K562 (cell line): ENCODE measurements at regions not wholly inside any gene's neighbourhood (a gene's known extent, or its start where the extent isn't known, plus 50 kb on each side); places are given as distances from the start of the nearest gene placed in this dataset.

Experiments
- ATAC-seq: fragments of 200-7000 bp; cut with Tn5 transposase; 3 replicates; pipeline ENCODE4 v1.9.1; 2020; ENCODE audit warnings: moderate library complexity
- BruUV-seq: library from RNA; stranded (reverse); fragments of 400-500 nt; replicated peaks from 2 replicates; lab custom pipeline; 2021; lab: Mats Ljungman, UMichigan
- CTCF ChIA-PET: fragments of 300-600 bp; formaldehyde crosslinking; extraction: SDS; loops from one replicate; lab custom pipeline; 2021; ENCODE audit warnings: low intra/inter-chr PET ratio; lab: Yijun Ruan, JAX
- POLR2A ChIA-PET: fragments of 300-600, 350-650 bp; sonication (Branson Sonifier 250); formaldehyde crosslinking; extraction: SDS; loops from one replicate; lab custom pipeline; 2021; ENCODE audit warnings: antibody characterized with exemption, inconsistent platforms; lab: Yijun Ruan, JAX
- DNase-seq, 4 experiments: peaks; one replicate each; pipeline versions ENCODE4 v3.0.0 to v3.0.0-alpha.2; 2011 to 2018; ENCODE audit warnings: low spot score in 3 of 4, mixed read lengths in 3 of 4; ENCODE audit errors: extremely low read depth in 1 of 4
- FAIRE-seq: peaks from 2 replicates; lab custom pipeline; 2011; peaks lifted over from hg19 to GRCh38; lab: Jason Lieb, UNC
- H2AFZ ChIP-seq: 2 replicates; pipeline ENCODE4 v1.6.0; 2011; ENCODE audit warnings: low read depth, low read length, control low read depth, inconsistent platforms
- H3K27ac ChIP-seq: fragments of 200-600 bp; 3 replicates; pipeline ENCODE4 v1.8.0; 2011; ENCODE audit warnings: low read depth, mild to moderate bottlenecking, control low read depth, inconsistent platforms, low read length, moderate library complexity, mixed read lengths; ENCODE audit errors: extremely low read depth
- H3K27me3 ChIP-seq, 2 experiments: fragments of 300-600 bp in 1 of 2; 2 replicates in 1 of 2; 3 replicates in 1 of 2; pipeline versions ENCODE4 v1.6.0 to v1.8.0; 2011; ENCODE audit warnings: inconsistent platforms in 2 of 2, low read length in 2 of 2, mild to moderate bottlenecking in 1 of 2, mixed read lengths in 1 of 2, moderate library complexity in 1 of 2; ENCODE audit not compliant: control insufficient read depth in 2 of 2, insufficient read depth in 2 of 2
- H3K36me3 ChIP-seq: fragments of 300-600 bp; 3 replicates; pipeline ENCODE4 v1.8.0; 2011; ENCODE audit warnings: mild to moderate bottlenecking, low read length, inconsistent platforms; ENCODE audit not compliant: control insufficient read depth, insufficient read depth
- H3K4me1 ChIP-seq, 2 experiments: fragments of 200-600 bp in 1 of 2; replicated peaks in 1 of 2; 2 replicates in 1 of 2; 3 replicates in 1 of 2; pipeline versions ENCODE4 v1.5.1 to v1.8.0; 2011; ENCODE audit warnings: inconsistent platforms in 2 of 2, low read length in 2 of 2, mild to moderate bottlenecking in 1 of 2, mixed read lengths in 1 of 2, moderate library complexity in 1 of 2; ENCODE audit not compliant: control insufficient read depth in 2 of 2, insufficient read depth in 2 of 2
- H3K4me2 ChIP-seq: 2 replicates; pipeline ENCODE4 v1.6.1; 2011; ENCODE audit warnings: low read length, control low read depth, inconsistent platforms, mixed read lengths; ENCODE audit not compliant: insufficient read depth
- H3K4me3 ChIP-seq: fragments of 200-600 bp; sonication (generic), shearing (Covaris generic); 2 replicates; pipeline ENCODE4 v1.5.1; 2016; ENCODE audit warnings: control low read depth, inconsistent platforms
- H3K79me2 ChIP-seq: fragments of 200-600 bp; 3 replicates; pipeline ENCODE4 v1.8.0; 2011; ENCODE audit warnings: low read length, inconsistent platforms; ENCODE audit not compliant: control insufficient read depth, insufficient read depth
- H3K9ac ChIP-seq, 2 experiments: 2 replicates each; pipeline versions ENCODE4 v1.6.0 to v1.6.1; 2011; ENCODE audit warnings: low read depth in 2 of 2, low read length in 2 of 2, control low read depth in 1 of 2, inconsistent platforms in 1 of 2, mild to moderate bottlenecking in 1 of 2, mixed read lengths in 1 of 2; ENCODE audit not compliant: insufficient read depth in 1 of 2
- H3K9me1 ChIP-seq: one replicate; pipeline ENCODE4 v1.6.0; 2011; ENCODE audit warnings: inconsistent platforms, mild to moderate bottlenecking, low read length, moderate library complexity; ENCODE audit not compliant: control insufficient read depth, insufficient read depth
- H3K9me3 ChIP-seq: replicated peaks from 2 replicates; pipeline ENCODE4 v1.5.1; 2011; ENCODE audit warnings: low read depth, low read length, inconsistent platforms; ENCODE audit not compliant: control insufficient read depth, insufficient read depth
- H4K20me1 ChIP-seq: replicated peaks from 2 replicates; pipeline ENCODE4 v1.6.1; 2011; ENCODE audit warnings: low read length, inconsistent platforms, mixed read lengths; ENCODE audit not compliant: control insufficient read depth, insufficient read depth
- BDP1 ChIP-seq: IDR thresholded peaks from 3 replicates; pipeline ENCODE4 v1.6.1; 2011; ENCODE audit not compliant: insufficient read length, insufficient read depth
- BRD4 ChIP-seq: fragments of 200-600 bp; sonication (generic); IDR thresholded peaks from 2 replicates; pipeline ENCODE4 v1.6.1; 2017; ENCODE audit warnings: inconsistent platforms
- BRF2 ChIP-seq: IDR thresholded peaks from 3 replicates; pipeline ENCODE4 v1.6.1; 2011; ENCODE audit warnings: borderline replicate concordance, mild to moderate bottlenecking; ENCODE audit not compliant: insufficient read length, insufficient read depth
- CREB3L1 ChIP-seq: fragments of 450-650 bp; IDR thresholded peaks from 2 replicates; pipeline ENCODE4 v1.6.1; 2014; ENCODE audit warnings: low read depth, mild to moderate bottlenecking, moderate library complexity, borderline replicate concordance
- TEAD1 ChIP-seq, 2 experiments: fragments of 450-650 bp in 1 of 2; sonication (generic) in 1 of 2; formaldehyde crosslinking; IDR thresholded peaks; 2 replicates each; pipeline versions ENCODE4 v1.4.0 to v1.8.0; 2020 to 2022; ENCODE audit warnings: mild to moderate bottlenecking in 2 of 2, missing genetic modification reagents in 1 of 2
- TFE3 ChIP-seq: fragments of 450-650 bp; formaldehyde crosslinking; IDR thresholded peaks from 2 replicates; pipeline ENCODE4 v1.4.0; 2020; ENCODE audit warnings: mild to moderate bottlenecking, mixed read lengths
- THRB ChIP-seq: fragments of 450-650 bp; formaldehyde crosslinking; conservative IDR thresholded peaks from 2 replicates; pipeline ENCODE4 v1.4.0; 2022; ENCODE audit warnings: mild to moderate bottlenecking, missing genetic modification characterization
- WGBS: fragments of 100-300 bp; shearing (Covaris generic); methylation state at CpG from one replicate; pipeline ENCODE4 v1.1.6; 2016; ENCODE audit warnings: low coverage, mixed read lengths; ENCODE audit not compliant: insufficient coverage; ENCODE audit errors: missing lambda C conversion rate; 5-methylcytosine and 5-hydroxymethylcytosine counted together
- in situ Hi-C: fragments of 300-500 bp; cut with MboI; formaldehyde crosslinking; loops from 4 replicates; pipeline ENCODE4 v1.15.0; 2018; ENCODE audit warnings: inconsistent platforms, mixed read lengths
- intact Hi-C: fragments of 100-400 bp; cut with micrococcal nuclease; formaldehyde crosslinking; loops from 2 replicates; pipeline ENCODE4 v1.14.2; 2022

GRCh38 chr1:208977638-208978256 lies 605.8 kb upstream of the CAMK1G start:
- H3K9ac ChIP-seq, result no peak overlapping the region
- no TSS peak for BruUV-seq

More at GRCh38 chr1:208977638-208978256, 605.8 kb upstream of the CAMK1G start:
- POLR2A ChIA-PET, result no interaction called here
- intact Hi-C loops (no loop called here), in situ Hi-C loops (no loop called here)
- ATAC-seq, result no peak
- no peaks in the 10 kb centered on the region for H3K79me2 ChIP-seq
- CTCF ChIA-PET, result no interaction called here
- H3K4me3 ChIP-seq, result no peak overlapping the region
- no peak for FAIRE-seq
- H3K9me3 ChIP-seq, result peaks cover 6% of the 10 kb centered on the region
- TF ChIP-seq TEAD1 (CRISPR knock-in tag; IDR thresholded peaks at IDR 0.05) (no peak), CREB3L1 (no peak), BRD4 (no peak), TFE3 (CRISPR knock-in tag) (no peak), THRB (CRISPR knock-in tag) (no peak), BDP1 (no peak), BRF2 (no peak)
- no peaks in the 10 kb centered on the region for H3K36me3 ChIP-seq
- no peaks in the 10 kb centered on the region for H3K9me1 ChIP-seq
- H3K27ac ChIP-seq, result no peak overlapping the region
- no peak overlapping the region for H2AFZ ChIP-seq
- no peak overlapping the region for H3K4me2 ChIP-seq
- 0% methylated on average over 3 of the region's 3 CpGs for WGBS
- H3K27me3 ChIP-seq, result no peaks in the 10 kb centered on the region
- H4K20me1 ChIP-seq, result no peaks in the 10 kb centered on the region
- no peaks in the 10 kb centered on the region for H3K4me1 ChIP-seq
- no peak for DNase-seq
